DOHH2 (cell line): ENCODE measurements at regions not wholly inside any gene's neighbourhood (a gene's known extent, or its start where the extent isn't known, plus 50 kb on each side); places are given as distances from the start of the nearest gene placed in this dataset.

Experiments
- H3F3A ChIP-seq: fragments of 200-600 bp; sonication (generic), shearing (Covaris generic); 2 replicates; pipeline ENCODE4 v1.6.0; 2016; ENCODE audit warnings: antibody characterized with exemption, mild to moderate bottlenecking; ENCODE audit not compliant: control insufficient read depth, insufficient read depth
- H3K27ac ChIP-seq: fragments of 200-600 bp; sonication (generic); 2 replicates; pipeline ENCODE4 v1.5.1; 2014; ENCODE audit warnings: low read depth, mild to moderate bottlenecking, low read length, moderate library complexity
- H3K27me3 ChIP-seq: fragments of 200-600 bp; sonication (generic); 2 replicates; pipeline ENCODE4 v1.6.1; 2014; ENCODE audit warnings: mild to moderate bottlenecking, low read length, mixed read lengths; ENCODE audit not compliant: control insufficient read depth
- H3K36me3 ChIP-seq: fragments of 200-600 bp; sonication (generic); 2 replicates; pipeline ENCODE4 v1.6.1; 2014; ENCODE audit warnings: mild to moderate bottlenecking, low read length, moderate library complexity, mixed read lengths; ENCODE audit not compliant: control insufficient read depth
- H3K4me1 ChIP-seq: fragments of 200-600 bp; sonication (generic); 2 replicates; pipeline ENCODE4 v1.6.1; 2014; ENCODE audit warnings: mild to moderate bottlenecking, low read length, mixed read lengths; ENCODE audit not compliant: control insufficient read depth
- H3K4me2 ChIP-seq: fragments of 200-600 bp; sonication (generic); 2 replicates; pipeline ENCODE4 v1.6.0; 2014; ENCODE audit warnings: mild to moderate bottlenecking, low read length, moderate library complexity
- H3K4me3 ChIP-seq: fragments of 200-600 bp; sonication (generic); 2 replicates; pipeline ENCODE4 v1.5.1; 2014; ENCODE audit warnings: mild to moderate bottlenecking, low read length, mixed read lengths
- H3K79me2 ChIP-seq: fragments of 200-600 bp; sonication (generic); 2 replicates; pipeline ENCODE4 v1.6.1; 2014; ENCODE audit warnings: mild to moderate bottlenecking, low read length, mixed read lengths; ENCODE audit not compliant: control insufficient read depth
- H3K9me2 ChIP-seq: fragments of 200-600 bp; sonication (generic); replicated peaks from 2 replicates; pipeline ENCODE4 v1.6.1; 2014; ENCODE audit warnings: mild to moderate bottlenecking, low read length, mixed read lengths; ENCODE audit not compliant: control insufficient read depth
- H3K9me3 ChIP-seq: fragments of 200-600 bp; sonication (generic); 2 replicates; pipeline ENCODE4 v1.6.1; 2014; ENCODE audit warnings: antibody characterized with exemption, low read length, mixed read lengths; ENCODE audit not compliant: control insufficient read depth, insufficient read depth
- H4K20me1 ChIP-seq: fragments of 200-600 bp; sonication (generic); 2 replicates; pipeline ENCODE4 v1.6.0; 2014; ENCODE audit warnings: low read depth, mild to moderate bottlenecking, antibody characterized with exemption, low read length, moderate library complexity; ENCODE audit not compliant: control insufficient read depth, insufficient read depth
- CTCF ChIP-seq: fragments of 200-600 bp; sonication (generic); IDR thresholded peaks from one replicate; pipeline ENCODE4 v1.5.1; 2014; ENCODE audit warnings: antibody characterized with exemption, mild to moderate bottlenecking, low read depth, low read length; ENCODE audit not compliant: poor library complexity, severe bottlenecking
- EZH2phosphoT487 ChIP-seq: fragments of 200-600 bp; sonication (generic); IDR thresholded peaks from 2 replicates; pipeline ENCODE4 v1.6.1; 2017; ENCODE audit warnings: borderline replicate concordance, mild to moderate bottlenecking, antibody characterized with exemption, low read length, moderate library complexity, mixed read lengths

GRCh38 chr2:117700471-117700870 lies 114.0 kb upstream of the DDX18 start:
- no peaks in the 10 kb centered on the region for H3F3A ChIP-seq
- peaks cover 3% of the 10 kb centered on the region; the same call in 1 of the 2 replicates for H3K9me3 ChIP-seq
- no peaks in the 10 kb centered on the region for H3K36me3 ChIP-seq
- no peaks in the 10 kb centered on the region for H3K9me2 ChIP-seq
- H3K4me3 ChIP-seq, result no peak overlapping the region
- no peaks in the 10 kb centered on the region for H3K4me1 ChIP-seq
- H3K27me3 ChIP-seq, result no peaks in the 10 kb centered on the region
- H4K20me1 ChIP-seq, result no peaks in the 10 kb centered on the region
- no peaks in the 10 kb centered on the region for H3K79me2 ChIP-seq
- no peak overlapping the region for H3K4me2 ChIP-seq
- TF ChIP-seq CTCF, result no peak
- no peak for TF ChIP-seq EZH2phosphoT487
- no peak overlapping the region for H3K27ac ChIP-seq

GRCh38 chr2:117701365-117701764 lies 113.1 kb upstream of the DDX18 start:
- H3K4me1 ChIP-seq, result no peaks in the 10 kb centered on the region
- no peak overlapping the region for H3K27ac ChIP-seq
- H3K27me3 ChIP-seq, result no peaks in the 10 kb centered on the region
- no peaks in the 10 kb centered on the region for H4K20me1 ChIP-seq
- no peaks in the 10 kb centered on the region for H3K36me3 ChIP-seq
- H3K4me3 ChIP-seq, result no peak overlapping the region
- H3K79me2 ChIP-seq, result no peaks in the 10 kb centered on the region
- H3F3A ChIP-seq, result no peaks in the 10 kb centered on the region
- H3K9me2 ChIP-seq, result no peaks in the 10 kb centered on the region
- H3K9me3 ChIP-seq, result peaks cover 3% of the 10 kb centered on the region; the same call in 1 of the 2 replicates
- no peak overlapping the region for H3K4me2 ChIP-seq
- no peak for TF ChIP-seq EZH2phosphoT487
- TF ChIP-seq CTCF, result no peak

DNA sequence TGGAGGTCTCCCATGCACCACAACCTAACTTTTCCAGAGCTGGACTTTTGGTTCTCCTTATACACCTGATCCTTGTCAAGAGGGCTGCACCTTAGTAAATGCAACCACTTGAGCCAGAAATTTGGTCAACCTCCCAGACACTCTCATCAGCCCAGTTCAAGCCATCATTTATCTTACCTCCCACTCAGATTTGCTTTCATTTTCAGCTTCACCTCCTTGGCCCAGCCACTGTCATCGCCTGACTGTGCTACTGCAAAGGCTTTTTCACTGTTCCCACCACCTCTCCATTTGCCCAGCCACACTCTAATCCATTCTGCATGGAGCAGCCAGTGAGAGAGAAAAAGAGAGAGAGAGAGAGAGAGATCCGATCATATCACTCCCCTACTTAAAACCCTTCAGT lies 112.4 kb upstream of the DDX18 start:
- Histone ChIP-seq H3F3A (no peaks in the 10 kb centered on the region), H3K79me2 (no peaks in the 10 kb centered on the region)

More for the DNA sequence above, 112.4 kb upstream of the DDX18 start:
- Histone ChIP-seq H4K20me1 (no peaks in the 10 kb centered on the region), H3K4me2 (no peak overlapping the region), H3K4me1 (no peaks in the 10 kb centered on the region), H3K4me3 (no peak overlapping the region), H3K27me3 (no peaks in the 10 kb centered on the region), H3K9me2 (no peaks in the 10 kb centered on the region), H3K36me3 (no peaks in the 10 kb centered on the region), H3K27ac (no peak overlapping the region), H3K9me3 (peaks cover 3% of the 10 kb centered on the region; the same call in 1 of the 2 replicates)
- no peak for TF ChIP-seq EZH2phosphoT487
- no peak for TF ChIP-seq CTCF
